Suprapubic skin (tissue), 3 donors: ENCODE measurements at regions not wholly inside any gene's neighbourhood (a gene's known extent, or its start where the extent isn't known, plus 50 kb on each side); places are given as distances from the start of the nearest gene placed in this dataset.

ENCODE experiments used
- EP300 ChIP-seq: sonication (generic); formaldehyde crosslinking; IDR thresholded peaks from one replicate; pipeline ENCODE4 v1.6.1; 2017; ENCODE audit warnings: antibody characterized with exemption
- POLR2A ChIP-seq, 2 donors: fragments of 450-650 bp; IDR thresholded peaks; one replicate each; pipeline ENCODE4 v1.6.1; 2017; ENCODE audit warnings: antibody characterized with exemption in 2 of 2, mild to moderate bottlenecking in 2 of 2, moderate library complexity in 2 of 2
- TF ChIP-seq, protein P1 (sequence below), 2 donors: fragments of 200-600 bp in 1 of 2; fragments of 450-650 bp in 1 of 2; sonication (generic) in 1 of 2; IDR thresholded peaks; one replicate each; pipeline ENCODE4 v1.5.1; 2016 to 2019; ENCODE audit warnings: antibody characterized with exemption in 2 of 2, mild to moderate bottlenecking in 1 of 2, moderate library complexity in 1 of 2

DNA sequence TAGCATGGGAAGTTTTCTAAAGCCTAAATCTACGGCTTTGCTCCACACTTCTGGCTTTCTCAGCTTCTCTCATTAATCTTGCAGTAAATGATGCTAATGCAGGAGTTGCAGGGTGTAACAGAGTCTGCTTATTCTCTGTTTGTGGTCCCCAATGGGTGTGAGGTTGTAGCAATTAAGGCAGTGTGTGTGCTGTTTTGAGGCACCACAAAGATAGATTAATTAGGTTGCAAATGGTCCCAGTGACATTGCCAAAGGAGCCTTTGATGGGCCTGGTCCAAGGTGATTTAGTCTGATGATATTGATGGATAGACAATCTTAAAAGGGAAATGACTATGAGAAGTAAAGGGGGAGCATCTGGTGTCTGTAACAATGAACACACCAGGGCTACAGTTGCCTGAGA lies 1313.7 kb upstream of the CDH8 start:
- TF ChIP-seq EP300 (no peak), POLR2A (IDR thresholded peaks at IDR 0.05) (no peak)
- TF ChIP-seq, protein P1, sequence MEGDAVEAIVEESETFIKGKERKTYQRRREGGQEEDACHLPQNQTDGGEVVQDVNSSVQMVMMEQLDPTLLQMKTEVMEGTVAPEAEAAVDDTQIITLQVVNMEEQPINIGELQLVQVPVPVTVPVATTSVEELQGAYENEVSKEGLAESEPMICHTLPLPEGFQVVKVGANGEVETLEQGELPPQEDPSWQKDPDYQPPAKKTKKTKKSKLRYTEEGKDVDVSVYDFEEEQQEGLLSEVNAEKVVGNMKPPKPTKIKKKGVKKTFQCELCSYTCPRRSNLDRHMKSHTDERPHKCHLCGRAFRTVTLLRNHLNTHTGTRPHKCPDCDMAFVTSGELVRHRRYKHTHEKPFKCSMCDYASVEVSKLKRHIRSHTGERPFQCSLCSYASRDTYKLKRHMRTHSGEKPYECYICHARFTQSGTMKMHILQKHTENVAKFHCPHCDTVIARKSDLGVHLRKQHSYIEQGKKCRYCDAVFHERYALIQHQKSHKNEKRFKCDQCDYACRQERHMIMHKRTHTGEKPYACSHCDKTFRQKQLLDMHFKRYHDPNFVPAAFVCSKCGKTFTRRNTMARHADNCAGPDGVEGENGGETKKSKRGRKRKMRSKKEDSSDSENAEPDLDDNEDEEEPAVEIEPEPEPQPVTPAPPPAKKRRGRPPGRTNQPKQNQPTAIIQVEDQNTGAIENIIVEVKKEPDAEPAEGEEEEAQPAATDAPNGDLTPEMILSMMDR (IDR thresholded peaks at IDR 0.05) = no peak
